Urinary bladder (tissue), 3 donors: ENCODE measurements at regions not wholly inside any gene's neighbourhood (a gene's known extent, or its start where the extent isn't known, plus 50 kb on each side); places are given as distances from the start of the nearest gene placed in this dataset.
"Not testable (repeated sequence)": the region's sequence is repeated elsewhere in the genome, so short reads cannot be mapped to it uniquely, and the experiment has no call there.

Source experiments
- DNase-seq: peaks from one replicate; pipeline ENCODE4 v3.0.0-alpha.2; 2015; ENCODE audit errors: extremely low spot score
- H3K27ac ChIP-seq: one replicate; pipeline ENCODE4 v1.5.1; 2013; ENCODE audit warnings: low read depth, mild to moderate bottlenecking, moderate library complexity
- H3K36me3 ChIP-seq: one replicate; pipeline ENCODE4 v1.6.1; 2013; ENCODE audit warnings: mild to moderate bottlenecking, moderate library complexity; ENCODE audit not compliant: insufficient read depth
- H3K4me1 ChIP-seq: one replicate; pipeline ENCODE4 v1.6.1; 2013; ENCODE audit warnings: mild to moderate bottlenecking, moderate library complexity; ENCODE audit not compliant: insufficient read depth
- H3K4me3 ChIP-seq: one replicate; pipeline ENCODE4 v1.5.1; 2013; ENCODE audit warnings: low read depth, low read length
- WGBS: extraction: QIAGEN DNeasy Blood & Tissue Kit; methylation state at CpG from one replicate; pipeline ENCODE4 v1.1.7; 2013; 5-methylcytosine and 5-hydroxymethylcytosine counted together
- donor health status: healthy with polysubstance abuse.
- donor health status: healthy.

DNA sequence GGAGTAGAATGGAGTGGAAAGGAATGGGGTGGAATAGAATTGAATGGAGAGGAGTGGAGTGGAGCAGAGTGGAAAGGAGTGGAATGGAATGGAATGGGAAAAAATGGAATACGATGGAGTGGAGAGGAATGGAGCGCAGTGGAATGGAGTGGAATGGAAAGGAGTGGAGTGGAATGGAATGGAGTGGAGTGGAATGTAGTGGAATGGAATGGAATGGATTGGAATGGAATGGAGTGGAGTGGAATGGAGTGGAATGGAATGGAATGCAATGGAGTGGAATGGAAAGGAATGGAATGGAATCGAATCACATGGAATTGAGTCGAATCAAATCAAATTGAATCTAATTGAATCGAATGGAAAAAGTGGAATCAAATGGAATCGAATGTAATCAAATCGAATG, 1016.1 kb downstream of the CDY1 start:
- 85% methylated on average over 7 of the region's 7 CpGs for WGBS
- Histone ChIP-seq H3K4me3 (no peak overlapping the region), H3K36me3 (no peaks in the 10 kb centered on the region), H3K4me1 (no peaks in the 10 kb centered on the region), H3K27ac (no peak overlapping the region)
- no peak for DNase-seq

DNA sequence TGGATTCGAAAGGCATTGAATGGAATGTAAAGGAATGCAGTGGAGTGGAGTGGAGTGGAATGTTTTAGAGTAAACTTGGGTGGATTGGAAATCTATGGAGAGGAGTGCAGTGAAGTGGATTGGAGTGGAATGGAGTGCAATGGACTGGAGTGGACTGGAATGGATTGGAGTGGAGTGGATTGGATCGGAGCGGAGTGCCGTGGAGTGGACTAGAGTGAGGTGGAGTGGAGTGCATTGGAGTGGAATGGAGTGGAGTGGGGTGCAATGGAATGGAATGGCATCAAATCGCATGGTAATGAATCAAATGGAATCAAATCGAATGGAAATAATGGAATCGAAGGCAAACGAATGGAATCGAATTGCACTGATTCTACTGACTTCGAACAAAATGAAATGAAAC, 1023.9 kb downstream of the CDY1 start:
- 84% methylated on average over 10 of the region's 10 CpGs for WGBS
- not testable (repeated sequence) for DNase-seq, H3K4me1 ChIP-seq, H3K36me3 ChIP-seq, H3K27ac ChIP-seq, H3K4me3 ChIP-seq

DNA sequence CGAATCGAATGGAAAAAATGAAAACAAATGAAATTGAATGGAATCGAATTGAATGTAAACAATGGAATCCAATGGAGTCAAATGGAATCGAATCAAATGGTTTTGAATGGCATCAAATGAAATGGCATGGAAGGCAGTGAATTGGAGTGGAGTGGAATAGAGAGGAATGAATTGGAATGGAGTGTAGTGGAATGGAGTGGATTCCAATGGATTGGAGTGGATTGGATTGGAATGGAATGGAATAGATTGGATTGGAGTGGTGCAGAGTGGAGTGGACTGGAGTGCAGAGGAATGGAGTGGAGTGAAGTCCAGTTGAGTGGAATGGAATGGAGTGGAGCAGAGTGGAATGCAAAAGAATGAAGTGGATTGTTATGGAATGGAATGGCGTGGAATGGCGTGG, 1026.3 kb downstream of the CDY1 start:
- 73% methylated on average over 6 of the region's 6 CpGs for WGBS
- DNase-seq, H3K27ac ChIP-seq, H3K4me1 ChIP-seq, H3K4me3 ChIP-seq, H3K36me3 ChIP-seq: not testable (repeated sequence)

DNA sequence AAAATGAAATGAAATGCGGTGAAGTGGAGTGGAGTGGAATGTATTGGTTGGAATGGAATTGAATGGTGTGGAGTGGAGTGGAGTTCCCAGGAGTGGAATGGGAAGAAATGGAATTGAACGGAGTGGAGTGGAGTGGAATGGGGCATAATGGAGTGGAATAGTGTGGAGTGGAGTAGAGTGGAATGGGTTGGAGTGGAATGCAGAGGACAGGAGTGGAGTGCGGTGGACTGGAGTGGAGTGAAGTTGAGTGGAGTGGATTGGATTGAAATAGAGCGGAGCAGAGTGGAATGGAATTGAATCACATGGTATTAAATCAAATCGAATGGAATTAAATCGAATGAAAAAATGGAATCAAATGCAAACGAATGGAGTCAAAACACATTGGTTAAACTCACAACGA, 1042.3 kb downstream of the CDY1 start:
- H3K4me1 ChIP-seq, H3K27ac ChIP-seq, H3K4me3 ChIP-seq, H3K36me3 ChIP-seq, DNase-seq: not testable (repeated sequence)
- WGBS, result 68% methylated on average over 8 of the region's 8 CpGs

DNA sequence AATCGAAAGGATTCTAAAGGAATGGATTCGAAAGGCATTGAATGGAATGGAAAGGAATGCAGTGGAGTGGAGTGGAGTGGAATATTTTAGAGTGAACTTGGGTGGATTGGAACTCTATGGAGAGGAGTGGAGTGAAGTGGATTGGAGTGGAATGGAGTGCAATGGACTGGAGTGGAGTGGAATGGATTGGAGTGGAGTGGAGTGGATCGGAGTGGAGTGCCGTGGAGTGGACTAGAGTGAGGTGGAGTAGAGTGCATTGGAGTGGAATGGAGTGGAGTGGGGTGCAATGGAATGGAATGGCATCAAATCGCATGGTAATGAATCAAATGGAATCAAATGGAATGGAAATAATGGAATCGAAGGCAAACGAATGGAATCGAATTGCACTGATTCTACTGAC, 1044.8 kb downstream of the CDY1 start:
- not testable (repeated sequence) for DNase-seq, H3K4me1 ChIP-seq, H3K36me3 ChIP-seq, H3K27ac ChIP-seq, H3K4me3 ChIP-seq
- WGBS, result 70% methylated on average over 8 of the region's 8 CpGs

GRCh38 chrY:26669243-26669642, 1047.3 kb downstream of the CDY1 start:
- WGBS, result 59% methylated on average over 7 of the region's 7 CpGs
- not testable (repeated sequence) for H3K36me3 ChIP-seq, H3K4me3 ChIP-seq, H3K27ac ChIP-seq, DNase-seq, H3K4me1 ChIP-seq

GRCh38 chrY:26670360-26670871, 1048.5 kb downstream of the CDY1 start:
- not testable (repeated sequence) for H3K27ac ChIP-seq, H3K36me3 ChIP-seq, H3K4me3 ChIP-seq, H3K4me1 ChIP-seq
- DNase-seq, result peak; percentile 26
- 72% methylated on average over 13 of the region's 13 CpGs for WGBS

GRCh38 chrY:26670881-26671879, 1049.3 kb downstream of the CDY1 start:
- not testable (repeated sequence) for H3K27ac ChIP-seq, H3K36me3 ChIP-seq, H3K4me3 ChIP-seq, H3K4me1 ChIP-seq
- 74% methylated on average over 20 of the region's 20 CpGs for WGBS
- peak; percentile 35 for DNase-seq
